A549 (cell line): ENCODE measurements at regions not wholly inside any gene's neighbourhood (a gene's known extent, or its start where the extent isn't known, plus 50 kb on each side); places are given as distances from the start of the nearest gene placed in this dataset.
A peak's percentile ranks its signal among the peaks of the same experiment; 100 is the strongest.

ENCODE experiments used
- ATAC-seq, 2 experiments: fragments of 200-7000 bp in 1 of 2; fragments of >200 bp in 1 of 2; cut with Nextera tagmentation in 1 of 2; cut with Tn5 transposase in 1 of 2; 3 replicates each; pipeline versions ENCODE4 v1.8.0 to v1.9.1; 2018 to 2020; ENCODE audit warnings: mild to moderate bottlenecking in 1 of 2, moderate library complexity in 1 of 2
- CTCF ChIA-PET: fragments of 300-600 bp; sonication (Branson Sonifier 250); formaldehyde crosslinking; extraction: SDS; loops from one replicate; lab custom pipeline; 2021; ENCODE audit warnings: antibody characterized with exemption, inconsistent platforms; lab: Yijun Ruan, JAX
- POLR2A ChIA-PET: fragments of 350-600 bp; formaldehyde crosslinking; extraction: SDS; loops from one replicate; lab custom pipeline; 2021; ENCODE audit warnings: antibody characterized with exemption, inconsistent platforms; lab: Yijun Ruan, JAX
- DNase-seq, 2 experiments: peaks; one replicate each; pipeline versions ENCODE4 v3.0.0 to v3.0.0-alpha.2; 2011 to 2016; ENCODE audit warnings: low read depth in 1 of 2, low spot score in 1 of 2
- FAIRE-seq: peaks from 2 replicates; lab custom pipeline; 2011; peaks lifted over from hg19 to GRCh38; lab: Jason Lieb, UNC
- H3K27ac ChIP-seq, 2 experiments: fragments of >200 bp; sonication (Bioruptor Twin); formaldehyde crosslinking; 3 replicates each; pipeline ENCODE4 v1.5.1; 2016 to 2017
- H3K4me1 ChIP-seq: fragments of >200 bp; sonication (Bioruptor Twin); formaldehyde crosslinking; 3 replicates; pipeline ENCODE4 v1.6.1; 2016
- H3K4me2 ChIP-seq: fragments of >200 bp; sonication (Bioruptor Twin); formaldehyde crosslinking; 3 replicates; pipeline ENCODE4 v1.6.1; 2016
- H3K4me3 ChIP-seq: fragments of >200 bp; sonication (Bioruptor Twin); formaldehyde crosslinking; 3 replicates; pipeline ENCODE4 v1.5.1; 2016
- H3K9me3 ChIP-seq: fragments of >200 bp; sonication (Bioruptor Twin); formaldehyde crosslinking; 3 replicates; pipeline ENCODE4 v1.6.1; 2016
- BCL3 ChIP-seq: fragments of >200 bp; sonication (Bioruptor Twin); formaldehyde crosslinking; IDR thresholded peaks from 3 replicates; pipeline ENCODE4 v1.6.1; 2016
- CBX8 ChIP-seq: fragments of 200-600 bp; sonication (generic); IDR thresholded peaks from 2 replicates; pipeline ENCODE4 v1.6.1; 2016
- CEBPB ChIP-seq, 2 experiments: fragments of >200 bp in 1 of 2; sonication (Bioruptor Twin) in 1 of 2; formaldehyde crosslinking in 1 of 2; IDR thresholded peaks; 2 replicates each; pipeline ENCODE4 v1.6.1; 2012 to 2016
- E2F6 ChIP-seq: IDR thresholded peaks from 2 replicates; pipeline ENCODE4 v1.6.1; 2012; ENCODE audit warnings: low read depth, borderline replicate concordance
- EHF ChIP-seq: fragments of 250-450 bp; sonication (Bioruptor Pico); IDR thresholded peaks from 2 replicates; pipeline ENCODE4 v1.5.0; 2020; ENCODE audit warnings: mild to moderate bottlenecking
- EHMT2 ChIP-seq: fragments of 200-600 bp; sonication (generic); IDR thresholded peaks from 2 replicates; pipeline ENCODE4 v1.6.1; 2016; ENCODE audit warnings: antibody characterized with exemption, low read depth, mild to moderate bottlenecking, moderate library complexity
- ELK1 ChIP-seq: fragments of 150-350 bp; IDR thresholded peaks from 2 replicates; pipeline ENCODE4 v1.6.1; 2014; ENCODE audit warnings: low read depth, mild to moderate bottlenecking, low read length
- FOSB ChIP-seq: fragments of 250-450 bp; sonication (Bioruptor Pico); IDR thresholded peaks from 2 replicates; pipeline ENCODE4 v1.5.0; 2020; ENCODE audit warnings: mild to moderate bottlenecking, moderate library complexity
- GATA3 ChIP-seq: IDR thresholded peaks from 2 replicates; pipeline ENCODE4 v1.6.1; 2012; ENCODE audit warnings: borderline replicate concordance
- HDAC2 ChIP-seq: fragments of 200-600 bp; sonication (generic); IDR thresholded peaks from 2 replicates; pipeline ENCODE4 v1.6.1; 2016
- HOXA7 ChIP-seq: fragments of 250-450 bp; sonication (Bioruptor Pico); IDR thresholded peaks from 2 replicates; pipeline ENCODE4 v1.5.0; 2020; ENCODE audit warnings: mild to moderate bottlenecking, moderate library complexity
- HOXB13 ChIP-seq: fragments of 250-450 bp; sonication (Bioruptor Pico); IDR thresholded peaks from 2 replicates; pipeline ENCODE4 v1.5.0; 2020; ENCODE audit warnings: low read depth, mild to moderate bottlenecking, moderate library complexity
- KDM1A ChIP-seq: fragments of 200-600 bp; sonication (generic); IDR thresholded peaks from 2 replicates; pipeline ENCODE4 v1.6.1; 2016; ENCODE audit warnings: low read depth, mild to moderate bottlenecking
- KDM5A ChIP-seq: fragments of 200-600 bp; sonication (generic); IDR thresholded peaks from 2 replicates; pipeline ENCODE4 v1.6.1; 2016; ENCODE audit warnings: antibody characterized with exemption, mild to moderate bottlenecking
- MAX ChIP-seq: IDR thresholded peaks from 2 replicates; pipeline ENCODE4 v1.6.1; 2012
- MYC ChIP-seq: IDR thresholded peaks from 2 replicates; pipeline ENCODE4 v1.6.1; 2012; ENCODE audit warnings: mild to moderate bottlenecking, inconsistent platforms, low read length, improper control_type of control experiment, borderline replicate concordance
- NFE2L2 ChIP-seq: fragments of 150-350 bp; conservative IDR thresholded peaks from 2 replicates; pipeline ENCODE4 v1.6.1; 2014; ENCODE audit warnings: low read length
- PBX3 ChIP-seq: IDR thresholded peaks from 2 replicates; pipeline ENCODE4 v1.6.1; 2012
- POLR2AphosphoS2 ChIP-seq: conservative IDR thresholded peaks from 2 replicates; pipeline ENCODE4 v1.6.1; 2012; ENCODE audit warnings: low read length, improper control_type of control experiment, inconsistent platforms
- RARB ChIP-seq: fragments of 250-450 bp; sonication (Bioruptor Pico); IDR thresholded peaks from 2 replicates; pipeline ENCODE4 v1.8.0; 2021; ENCODE audit warnings: mild to moderate bottlenecking, moderate library complexity
- REST ChIP-seq: fragments of 200-600 bp; sonication (generic); IDR thresholded peaks from 2 replicates; pipeline ENCODE4 v1.6.1; 2016; ENCODE audit warnings: antibody characterized with exemption, mild to moderate bottlenecking, moderate library complexity
- TFCP2L1 ChIP-seq: fragments of 250-450 bp; sonication (Bioruptor Pico); IDR thresholded peaks from 2 replicates; pipeline ENCODE4 v1.5.0; 2021; ENCODE audit warnings: mild to moderate bottlenecking
- TP53 ChIP-seq: fragments of 250-450 bp; sonication (Bioruptor Pico); IDR thresholded peaks from 2 replicates; pipeline ENCODE4 v1.5.0; 2021; ENCODE audit warnings: mild to moderate bottlenecking, moderate library complexity
- ZNF302 ChIP-seq: fragments of 250-450 bp; sonication (Bioruptor Pico); IDR thresholded peaks from 2 replicates; pipeline ENCODE4 v1.9.0; 2021; ENCODE audit warnings: inconsistent platforms, mild to moderate bottlenecking, moderate library complexity
- WGBS: methylation state at CpG from one replicate; pipeline ENCODE4 v1.1.6; 2017; ENCODE audit errors: missing lambda C conversion rate; 5-methylcytosine and 5-hydroxymethylcytosine counted together

GRCh38 chr15:85880501-85881190, 85.9 kb upstream of the KLHL25 start (continued):
- TF ChIP-seq CBX8: no peak
- no peak for TF ChIP-seq FOSB (CRISPR knock-in tag)
- no peak for TF ChIP-seq POLR2AphosphoS2
- no peak for TF ChIP-seq EHF
- TF ChIP-seq HOXA7 (CRISPR knock-in tag): no peak
- no peak for TF ChIP-seq TFCP2L1

- 2% methylated on average over 8 of the region's 8 CpGs for WGBS
- no peaks in the 10 kb centered on the region for H3K4me1 ChIP-seq
- no peak for TF ChIP-seq RARB (CRISPR knock-in tag)
- no peak for TF ChIP-seq MYC
- no peak for TF ChIP-seq EHMT2
- TF ChIP-seq NFE2L2: no peak
- no peak for TF ChIP-seq KDM5A
- TF ChIP-seq HOXA7 (CRISPR knock-in tag): no peak
- TF ChIP-seq ELK1: no peak
- TF ChIP-seq KDM1A: no peak
- TF ChIP-seq CEBPB (IDR thresholded peaks at IDR 0.05): no peak
- TF ChIP-seq E2F6: no peak
- no peak for TF ChIP-seq MAX
- no peak for TF ChIP-seq TP53
- H3K4me3 ChIP-seq: no peak overlapping the region
- DNase-seq (no peak), FAIRE-seq (no peak), ATAC-seq (no peak)
- ChIA-PET CTCF (interaction anchor here (1.4 kb wide), 1 partner anchor 21 kb away, joined by 3 read pairs; no protein-coding TSS in a partner anchor), POLR2A (no interaction called here)
- H3K4me2 ChIP-seq: no peak overlapping the region
- H3K9me3 ChIP-seq: no peaks in the 10 kb centered on the region; the same call in 2 of the 3 replicates
- no peak overlapping the region for H3K27ac ChIP-seq
Measured at GRCh38 chr15:85886309-85886811, 91.6 kb upstream of the KLHL25 start.

- DNase-seq: no peak
- H3K9me3 ChIP-seq: no peaks in the 10 kb centered on the region
- TF ChIP-seq PBX3 (no peak), ZNF302 (no peak), HOXB13 (no peak), REST (peak; percentile 16; the same call in 1 of the 2 replicates), HDAC2 (no peak), BCL3 (no peak), GATA3 (no peak)
- TF ChIP-seq, all 56 proteins: peak for 1
- no peak overlapping the region for H3K27ac ChIP-seq
- POLR2A ChIA-PET: no interaction called here
- no peak for FAIRE-seq
- ATAC-seq: peak in 1 of 2 experiments; percentile 39; a peak in 2 of 6 replicates
- 32% methylated on average over 12 of the region's 12 CpGs for WGBS
- H3K4me2 ChIP-seq: no peak overlapping the region
- no peaks in the 10 kb centered on the region for H3K4me1 ChIP-seq
- CTCF ChIA-PET: interaction anchor here (0.6 kb wide), 1 partner anchor 560 kb away, joined by 3 read pairs; no protein-coding TSS in a partner anchor
- H3K4me3 ChIP-seq: no peak overlapping the region
Measured at GRCh38 chr15:85889956-85890619, 95.4 kb upstream of the KLHL25 start.
